ENCODE measurements at regions not wholly inside any gene's neighbourhood (a gene's known extent, or its start where the extent isn't known, plus 50 kb on each side); places are given as distances from the start of the nearest gene placed in this dataset.
"Not testable (repeated sequence)": the region's sequence is repeated elsewhere in the genome, so short reads cannot be mapped to it uniquely, and the experiment has no call there.

- DNase-seq = no peak
Measured at GRCh38 chr3:13192471-13193213, 119.4 kb upstream of the IQSEC1 start.

- no peak for DNase-seq
Measured at GRCh38 chr3:13191016-13191415, 117.8 kb upstream of the IQSEC1 start.

- no peak for DNase-seq
Measured at GRCh38 chr3:13190378-13190765, 117.1 kb upstream of the IQSEC1 start.

- DNase-seq = peak; percentile 25
Measured at GRCh38 chr3:13189639-13190377, 116.6 kb upstream of the IQSEC1 start.

- no peak for DNase-seq
Measured at GRCh38 chr3:13188975-13189374, 115.7 kb upstream of the IQSEC1 start.

- DNase-seq = no peak
Measured at GRCh38 chr3:13188181-13188779, 115.1 kb upstream of the IQSEC1 start.

- no peak for DNase-seq
Measured at GRCh38 chr3:13187593-13187992, 114.4 kb upstream of the IQSEC1 start.

- no peak for DNase-seq
Measured at GRCh38 chr3:13186435-13186815, 113.2 kb upstream of the IQSEC1 start.

GRCh38 chr3:13185737-13186434, 112.7 kb upstream of the IQSEC1 start:
- no peak for DNase-seq

- DNase-seq = not testable (repeated sequence)
Measured at GRCh38 chr3:13179582-13180210, 106.5 kb upstream of the IQSEC1 start.

GRCh38 chr3:13179181-13179580, 106.0 kb upstream of the IQSEC1 start:
- DNase-seq = no peak

GRCh38 chr3:13178107-13178506, 104.9 kb upstream of the IQSEC1 start:
- no peak for DNase-seq

GRCh38 chr3:13177641-13178040, 104.4 kb upstream of the IQSEC1 start:
- DNase-seq = no peak

- no peak for DNase-seq
Measured at GRCh38 chr3:13177236-13177635, 104.0 kb upstream of the IQSEC1 start.

GRCh38 chr3:13176445-13176844, 103.2 kb upstream of the IQSEC1 start:
- no peak for DNase-seq

- DNase-seq = no peak
Measured at GRCh38 chr3:13174803-13175135, 101.5 kb upstream of the IQSEC1 start.

GRCh38 chr3:13174011-13174802, 101.0 kb upstream of the IQSEC1 start:
- DNase-seq = no peak

GRCh38 chr3:13173186-13173585, 100.0 kb upstream of the IQSEC1 start:
- DNase-seq = no peak

- no peak for DNase-seq
Measured at GRCh38 chr3:13172644-13173013, 99.4 kb upstream of the IQSEC1 start.

- DNase-seq = no peak
Measured at GRCh38 chr3:13171704-13172643, 98.7 kb upstream of the IQSEC1 start.

- no peak for DNase-seq
Measured at GRCh38 chr3:13170317-13170716, 97.1 kb upstream of the IQSEC1 start.
